H9 (cell line): ENCODE measurements at regions not wholly inside any gene's neighbourhood (a gene's known extent, or its start where the extent isn't known, plus 50 kb on each side); places are given as distances from the start of the nearest gene placed in this dataset.

Experiments used
- DNase-seq: peaks from one replicate; pipeline ENCODE4 v3.0.0-alpha.2; 2017
- H2AFZ ChIP-seq: one replicate; pipeline ENCODE4 v1.6.1; 2013; ENCODE audit warnings: mild to moderate bottlenecking, low read length, control low read depth, moderate library complexity
- H2AK5ac ChIP-seq: 2 replicates; pipeline ENCODE4 v1.6.1; 2013; ENCODE audit warnings: low read length, control low read depth, mixed read lengths; ENCODE audit not compliant: insufficient read length
- H2BK120ac ChIP-seq: one replicate; pipeline ENCODE4 v1.6.1; 2013; ENCODE audit warnings: low read depth, mild to moderate bottlenecking, low read length, control low read depth, inconsistent platforms; ENCODE audit not compliant: poor library complexity, severe bottlenecking
- H2BK12ac ChIP-seq: 2 replicates; pipeline ENCODE4 v1.6.1; 2013; ENCODE audit warnings: low read length, control low read depth, mixed read lengths, low read depth; ENCODE audit not compliant: insufficient read length
- H2BK15ac ChIP-seq: 2 replicates; pipeline ENCODE4 v1.6.1; 2013; ENCODE audit warnings: low read depth, low read length, control low read depth
- H2BK20ac ChIP-seq: one replicate; pipeline ENCODE4 v1.6.1; 2013; ENCODE audit warnings: low read depth, mild to moderate bottlenecking, low read length, control low read depth, inconsistent platforms; ENCODE audit not compliant: poor library complexity, severe bottlenecking
- H2BK5ac ChIP-seq: 2 replicates; pipeline ENCODE4 v1.6.1; 2013; ENCODE audit warnings: low read length, control low read depth, mixed read lengths; ENCODE audit not compliant: insufficient read length
- H3K14ac ChIP-seq: 2 replicates; pipeline ENCODE4 v1.6.1; 2013; ENCODE audit warnings: low read length, control low read depth; ENCODE audit not compliant: insufficient read depth
- H3K18ac ChIP-seq: 2 replicates; pipeline ENCODE4 v1.6.1; 2013; ENCODE audit warnings: low read depth, mild to moderate bottlenecking, mixed read lengths, low read length, control low read depth; ENCODE audit not compliant: insufficient read length
- H3K23ac ChIP-seq: 2 replicates; pipeline ENCODE4 v1.6.1; 2013; ENCODE audit warnings: low read length, control low read depth, mixed read lengths, low read depth; ENCODE audit not compliant: insufficient read length
- H3K23me2 ChIP-seq: 2 replicates; pipeline ENCODE4 v1.6.1; 2013; ENCODE audit warnings: low read depth, mild to moderate bottlenecking, mixed read lengths, low read length, control low read depth; ENCODE audit not compliant: insufficient read length, poor library complexity, severe bottlenecking
- H3K27ac ChIP-seq: 2 replicates; pipeline ENCODE4 v1.5.1; 2013; ENCODE audit warnings: low read length, control low read depth, mixed read lengths, low read depth; ENCODE audit not compliant: insufficient read length
- H3K27me3 ChIP-seq: 2 replicates; pipeline ENCODE4 v1.6.1; 2013; ENCODE audit warnings: low read length, control low read depth, inconsistent platforms; ENCODE audit not compliant: insufficient read depth
- H3K4ac ChIP-seq: 2 replicates; pipeline ENCODE4 v1.6.1; 2013; ENCODE audit warnings: low read depth, mild to moderate bottlenecking, control low read depth, inconsistent platforms, low read length, moderate library complexity
- H3K4me1 ChIP-seq: 2 replicates; pipeline ENCODE4 v1.6.1; 2013; ENCODE audit warnings: low read length, control low read depth, inconsistent platforms; ENCODE audit not compliant: insufficient read depth
- H3K4me2 ChIP-seq: 2 replicates; pipeline ENCODE4 v1.6.1; 2013; ENCODE audit warnings: low read length, control low read depth, mixed read lengths; ENCODE audit not compliant: insufficient read length, insufficient read depth
- H3K56ac ChIP-seq: 2 replicates; pipeline ENCODE4 v1.6.1; 2013; ENCODE audit warnings: low read depth, mild to moderate bottlenecking, mixed read lengths, low read length, control low read depth; ENCODE audit not compliant: insufficient read length
- H3K79me1 ChIP-seq: 2 replicates; pipeline ENCODE4 v1.6.1; 2013; ENCODE audit warnings: low read depth, mild to moderate bottlenecking, moderate library complexity, low read length, control low read depth, inconsistent platforms; ENCODE audit not compliant: insufficient read depth, poor library complexity, severe bottlenecking
- H3K79me2 ChIP-seq: 2 replicates; pipeline ENCODE4 v1.6.1; 2013; ENCODE audit warnings: low read length, control low read depth, inconsistent platforms; ENCODE audit not compliant: insufficient read depth
- H3K9ac ChIP-seq: 2 replicates; pipeline ENCODE4 v1.6.1; 2013; ENCODE audit warnings: low read length, control low read depth, mixed read lengths; ENCODE audit not compliant: insufficient read length; ENCODE audit errors: extremely low read depth
- H3K9me3 ChIP-seq: one replicate; pipeline ENCODE4 v1.6.1; 2013; ENCODE audit warnings: low read depth, low read length, inconsistent platforms; ENCODE audit not compliant: control insufficient read depth
- H3T11ph ChIP-seq: one replicate; pipeline ENCODE4 v1.6.1; 2013; ENCODE audit warnings: mild to moderate bottlenecking, low read length, control low read depth, inconsistent platforms
- H4K20me1 ChIP-seq: one replicate; pipeline ENCODE4 v1.6.1; 2013; ENCODE audit not compliant: control insufficient read depth, insufficient read length, insufficient read depth
- H4K5ac ChIP-seq: 2 replicates; pipeline ENCODE4 v1.6.1; 2013; ENCODE audit warnings: low read depth, mild to moderate bottlenecking, mixed read lengths, low read length, control low read depth; ENCODE audit not compliant: insufficient read length
- H4K8ac ChIP-seq: replicated peaks from 2 replicates; pipeline ENCODE4 v1.6.1; 2013; ENCODE audit warnings: low read length, control low read depth, mixed read lengths, low read depth; ENCODE audit not compliant: insufficient read length
- H4K91ac ChIP-seq: 2 replicates; pipeline ENCODE4 v1.6.1; 2013; ENCODE audit warnings: low read depth, mild to moderate bottlenecking, moderate library complexity, mixed read lengths, low read length, control low read depth; ENCODE audit not compliant: insufficient read length
- H3K27ac Mint-ChIP-seq, 3 experiments: 2 replicates in 2 of 3; 3 replicates in 1 of 3; pipeline ENCODE4 v1.8.0; 2020 to 2021; ENCODE audit warnings: mixed read lengths in 3 of 3, mild to moderate bottlenecking in 1 of 3, moderate library complexity in 1 of 3
- H3K27me3 Mint-ChIP-seq: 2 replicates; pipeline ENCODE4 v1.8.0; 2021; ENCODE audit warnings: low read depth, mild to moderate bottlenecking, moderate library complexity, mixed read lengths
- H3K36me3 Mint-ChIP-seq, 3 experiments: 2 replicates in 2 of 3; 3 replicates in 1 of 3; pipeline ENCODE4 v1.8.0; 2020 to 2021; ENCODE audit warnings: low read depth in 3 of 3, mixed read lengths in 3 of 3; ENCODE audit not compliant: insufficient read depth in 1 of 3
- H3K4me1 Mint-ChIP-seq, 2 experiments: 2 replicates each; pipeline ENCODE4 v1.8.0; 2020; ENCODE audit warnings: mixed read lengths in 2 of 2
- H3K4me3 Mint-ChIP-seq, 2 experiments: 2 replicates in 1 of 2; 3 replicates in 1 of 2; pipeline ENCODE4 v1.8.0; 2020 to 2021; ENCODE audit warnings: mild to moderate bottlenecking in 2 of 2, mixed read lengths in 2 of 2, moderate library complexity in 1 of 2
- H3K9me3 Mint-ChIP-seq, 2 experiments: 2 replicates in 1 of 2; 3 replicates in 1 of 2; pipeline ENCODE4 v1.8.0; 2020; ENCODE audit warnings: mild to moderate bottlenecking in 2 of 2, mixed read lengths in 2 of 2, moderate library complexity in 1 of 2
- CTCF ChIP-seq: fragments of 200-600 bp; sonication (generic); conservative IDR thresholded peaks from 3 replicates; pipeline ENCODE4 v1.8.0; 2021; ENCODE audit warnings: antibody characterized with exemption, mild to moderate bottlenecking
- WGBS: extraction: QIAGEN DNeasy Blood & Tissue Kit; methylation state at CpG from one replicate; pipeline ENCODE4 v1.1.7; 2013; ENCODE audit warnings: missing lambda C conversion rate, low lambda C conversion rate, mixed read lengths; ENCODE audit not compliant: insufficient read length; ENCODE audit errors: extremely low coverage; 5-methylcytosine and 5-hydroxymethylcytosine counted together

GRCh38 chr3:82568776-82569338 is 807.4 kb upstream of the GBE1 start:
- Mint-ChIP-seq H3K27me3 (no peaks in the 10 kb centered on the region), H3K4me1 (no peaks in the 10 kb centered on the region), H3K4me3 (no peak overlapping the region), H3K36me3 (no peaks in the 10 kb centered on the region), H3K27ac (no peak overlapping the region), H3K9me3 (no peaks in the 10 kb centered on the region)
- no peak overlapping the region for H4K91ac ChIP-seq
- no peak overlapping the region for H2BK12ac ChIP-seq
- no peaks in the 10 kb centered on the region for H3K23me2 ChIP-seq
- no peak overlapping the region for H2AK5ac ChIP-seq
- no peaks in the 10 kb centered on the region for H3K79me1 ChIP-seq
- no peak overlapping the region for H3K14ac ChIP-seq
- H2BK120ac ChIP-seq = no peak overlapping the region
- no peaks in the 10 kb centered on the region for H4K20me1 ChIP-seq
- H3K23ac ChIP-seq = no peak overlapping the region
- no peak overlapping the region for H3K27ac ChIP-seq
- H3T11ph ChIP-seq = no peak overlapping the region
- no CpG with 5 or more reads among the region's 3 CpGs for WGBS
- no peak overlapping the region for H3K18ac ChIP-seq
- no peak overlapping the region for H3K56ac ChIP-seq
- no peak overlapping the region for H4K5ac ChIP-seq
- H3K27me3 ChIP-seq = no peaks in the 10 kb centered on the region
- no peak overlapping the region for H4K8ac ChIP-seq
- H3K9ac ChIP-seq = no peak overlapping the region
- no peak overlapping the region for H2BK20ac ChIP-seq
- no peak overlapping the region for H3K4ac ChIP-seq
- no peaks in the 10 kb centered on the region for H3K79me2 ChIP-seq
- H2BK5ac ChIP-seq = no peak overlapping the region
- no peaks in the 10 kb centered on the region for H3K4me1 ChIP-seq
- no peak overlapping the region for H3K4me2 ChIP-seq
- no peak overlapping the region for H2AFZ ChIP-seq
- no peak for DNase-seq
- H3K9me3 ChIP-seq = no peaks in the 10 kb centered on the region
- no peak overlapping the region for H2BK15ac ChIP-seq
- TF ChIP-seq CTCF = no peak
